ENCODE measurements at regions not wholly inside any gene's neighbourhood (a gene's known extent, or its start where the extent isn't known, plus 50 kb on each side); places are given as distances from the start of the nearest gene placed in this dataset.

GRCh38 chr21:36532769-36533467 lies 53.0 kb upstream of the CLDN14 start:
- DNase-seq (ENCODE audit: low read depth): no peak

GRCh38 chr21:36533468-36533848 lies 53.5 kb upstream of the CLDN14 start:
- no peak for DNase-seq (ENCODE audit: low read depth)

GRCh38 chr21:36534656-36535055 lies 54.7 kb upstream of the CLDN14 start:
- DNase-seq (ENCODE audit: low read depth): no peak

- no peak for DNase-seq (ENCODE audit: low read depth)
Measured at GRCh38 chr21:36535618-36536241, 55.8 kb upstream of the CLDN14 start.

GRCh38 chr21:36538761-36539160 lies 58.8 kb upstream of the CLDN14 start:
- DNase-seq (ENCODE audit: low read depth): no peak

- DNase-seq (ENCODE audit: low read depth): no peak
Measured at GRCh38 chr21:36539434-36540150, 59.7 kb upstream of the CLDN14 start.

GRCh38 chr21:36540700-36541099 lies 60.8 kb upstream of the CLDN14 start:
- DNase-seq (ENCODE audit: low read depth): no peak

- no peak for DNase-seq (ENCODE audit: low read depth)
Measured at GRCh38 chr21:36541721-36542139, 61.8 kb upstream of the CLDN14 start.

- no peak for DNase-seq (ENCODE audit: low read depth)
Measured at GRCh38 chr21:36542312-36543101, 62.6 kb upstream of the CLDN14 start.

GRCh38 chr21:36543924-36544323 lies 64.0 kb upstream of the CLDN14 start:
- no peak for DNase-seq (ENCODE audit: low read depth)

- DNase-seq (ENCODE audit: low read depth): no peak
Measured at GRCh38 chr21:36544545-36544944, 64.6 kb upstream of the CLDN14 start.

- no peak for DNase-seq (ENCODE audit: low read depth)
Measured at GRCh38 chr21:36545776-36546511, 66.0 kb upstream of the CLDN14 start.

GRCh38 chr21:36547464-36547863 lies 67.5 kb upstream of the CLDN14 start:
- DNase-seq (ENCODE audit: low read depth): no peak

- DNase-seq (ENCODE audit: low read depth): no peak
Measured at GRCh38 chr21:36548866-36549265, 68.9 kb upstream of the CLDN14 start.

GRCh38 chr21:36549470-36549869 lies 69.5 kb upstream of the CLDN14 start:
- DNase-seq (ENCODE audit: low read depth): no peak

GRCh38 chr21:36550761-36551160 lies 70.8 kb upstream of the CLDN14 start:
- no peak for DNase-seq (ENCODE audit: low read depth)

GRCh38 chr21:36551321-36551720 lies 71.4 kb upstream of the CLDN14 start:
- DNase-seq (ENCODE audit: low read depth): no peak

- no peak for DNase-seq (ENCODE audit: low read depth)
Measured at GRCh38 chr21:36551731-36552433, 72.0 kb upstream of the CLDN14 start.

GRCh38 chr21:36552434-36552785 lies 72.5 kb upstream of the CLDN14 start:
- DNase-seq (ENCODE audit: low read depth): no peak

GRCh38 chr21:36553406-36553805 lies 73.5 kb upstream of the CLDN14 start:
- no peak for DNase-seq (ENCODE audit: low read depth)

All from HS-27A (cell line).